Testis (tissue), 2 donors: ENCODE measurements at regions not wholly inside any gene's neighbourhood (a gene's known extent, or its start where the extent isn't known, plus 50 kb on each side); places are given as distances from the start of the nearest gene placed in this dataset.

Experiments
- CTCF ChIP-seq, 3 experiments: fragments of 450-650 bp in 2 of 3; fragments of 200-600 bp in 1 of 3; sonication (generic) in 1 of 3; IDR thresholded peaks; one replicate each; pipeline ENCODE4 v1.5.1; 2016 to 2019; ENCODE audit warnings: antibody characterized with exemption in 3 of 3, mild to moderate bottlenecking in 2 of 3, moderate library complexity in 1 of 3
- POLR2A ChIP-seq: fragments of 450-650 bp; IDR thresholded peaks from one replicate; pipeline ENCODE4 v1.6.1; 2017; ENCODE audit warnings: antibody characterized with exemption, mild to moderate bottlenecking, moderate library complexity

- TF ChIP-seq POLR2A (no peak), CTCF (IDR thresholded peaks at IDR 0.05) (no peak)
Observed at GRCh38 chr21:32193098-32193465, 85.8 kb downstream of the MIS18A start.
